Neural progenitor cell (in vitro differentiated cells): ENCODE measurements at regions not wholly inside any gene's neighbourhood (a gene's known extent, or its start where the extent isn't known, plus 50 kb on each side); places are given as distances from the start of the nearest gene placed in this dataset.

ENCODE experiments used
- EZH2phosphoT487 ChIP-seq: fragments of 200-600 bp; sonication (generic); IDR thresholded peaks from 2 replicates; pipeline ENCODE4 v1.6.1; 2017; ENCODE audit warnings: antibody characterized with exemption
- TF ChIP-seq, protein P1 (sequence below): fragments of 200-600 bp; sonication (generic); IDR thresholded peaks from 2 replicates; pipeline ENCODE4 v1.5.1; 2017; ENCODE audit warnings: antibody characterized with exemption, mild to moderate bottlenecking

DNA sequence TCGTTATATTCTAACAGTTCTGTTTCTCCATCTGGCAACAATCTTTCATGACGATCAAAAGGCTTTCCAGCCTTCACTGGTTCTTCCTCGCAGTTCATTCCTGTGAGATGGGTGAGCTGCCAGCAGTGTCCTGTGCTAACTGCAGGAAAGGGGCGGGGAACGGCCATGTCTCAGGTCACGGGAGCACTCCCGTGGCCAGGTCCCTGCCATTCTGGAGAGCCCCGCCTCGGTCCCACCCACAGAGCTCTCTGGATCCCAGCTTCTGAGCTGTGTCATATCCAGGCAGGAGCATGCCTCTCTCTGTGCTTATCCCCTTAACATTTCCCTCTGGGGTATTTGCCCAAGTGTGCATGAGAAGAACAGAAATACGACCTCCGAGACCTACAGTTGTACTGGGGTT lies 297.8 kb upstream of the IRX2 start:
- TF ChIP-seq, protein P1, sequence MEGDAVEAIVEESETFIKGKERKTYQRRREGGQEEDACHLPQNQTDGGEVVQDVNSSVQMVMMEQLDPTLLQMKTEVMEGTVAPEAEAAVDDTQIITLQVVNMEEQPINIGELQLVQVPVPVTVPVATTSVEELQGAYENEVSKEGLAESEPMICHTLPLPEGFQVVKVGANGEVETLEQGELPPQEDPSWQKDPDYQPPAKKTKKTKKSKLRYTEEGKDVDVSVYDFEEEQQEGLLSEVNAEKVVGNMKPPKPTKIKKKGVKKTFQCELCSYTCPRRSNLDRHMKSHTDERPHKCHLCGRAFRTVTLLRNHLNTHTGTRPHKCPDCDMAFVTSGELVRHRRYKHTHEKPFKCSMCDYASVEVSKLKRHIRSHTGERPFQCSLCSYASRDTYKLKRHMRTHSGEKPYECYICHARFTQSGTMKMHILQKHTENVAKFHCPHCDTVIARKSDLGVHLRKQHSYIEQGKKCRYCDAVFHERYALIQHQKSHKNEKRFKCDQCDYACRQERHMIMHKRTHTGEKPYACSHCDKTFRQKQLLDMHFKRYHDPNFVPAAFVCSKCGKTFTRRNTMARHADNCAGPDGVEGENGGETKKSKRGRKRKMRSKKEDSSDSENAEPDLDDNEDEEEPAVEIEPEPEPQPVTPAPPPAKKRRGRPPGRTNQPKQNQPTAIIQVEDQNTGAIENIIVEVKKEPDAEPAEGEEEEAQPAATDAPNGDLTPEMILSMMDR = no peak
- no peak for TF ChIP-seq EZH2phosphoT487
